HepG2 (cell line): ENCODE measurements at regions not wholly inside any gene's neighbourhood (a gene's known extent, or its start where the extent isn't known, plus 50 kb on each side); places are given as distances from the start of the nearest gene placed in this dataset.

Experiments
- ATAC-seq: fragments of 200-7000 bp; cut with Tn5 transposase; 3 replicates; pipeline ENCODE4 v1.9.1; 2020; ENCODE audit warnings: mild to moderate bottlenecking, moderate library complexity
- BruUV-seq: library from RNA; stranded (reverse); fragments of 400-500 nt; replicated peaks from 2 replicates; lab custom pipeline; 2021; lab: Mats Ljungman, UMichigan
- CTCF ChIA-PET: fragments of 300-600 bp; formaldehyde crosslinking; extraction: SDS; loops from one replicate; lab custom pipeline; 2021; ENCODE audit warnings: low total read pairs, inconsistent platforms, low intra/inter-chr PET ratio; lab: Yijun Ruan, JAX
- POLR2A ChIA-PET: fragments of 350-600 bp; sonication (Branson Sonifier 250); formaldehyde crosslinking; loops from one replicate; lab custom pipeline; 2020; ENCODE audit warnings: antibody characterized with exemption, inconsistent platforms; lab: Yijun Ruan, JAX
- DNase-seq: peaks from one replicate; pipeline ENCODE4 v3.0.0-alpha.2; 2015; ENCODE audit warnings: low spot score
- FAIRE-seq: peaks from 3 replicates; lab custom pipeline; 2011; peaks lifted over from hg19 to GRCh38; lab: Jason Lieb, UNC
- H2AFZ ChIP-seq: one replicate; pipeline ENCODE4 v1.6.1; 2011; ENCODE audit warnings: low read length, inconsistent platforms
- H3K27ac ChIP-seq: fragments of 300-600 bp; 3 replicates; pipeline ENCODE4 v1.8.0; 2011; ENCODE audit warnings: mixed run types, mild to moderate bottlenecking, mixed read lengths, low read length, inconsistent platforms; ENCODE audit not compliant: insufficient read depth; ENCODE audit errors: extremely low read length
- H3K27me3 ChIP-seq, 2 experiments: fragments of 200-600 bp in 1 of 2; 2 replicates in 1 of 2; 3 replicates in 1 of 2; pipeline versions ENCODE4 v1.6.0 to v1.8.0; 2011; ENCODE audit warnings: low read length in 2 of 2, mild to moderate bottlenecking in 2 of 2, moderate library complexity in 2 of 2, inconsistent platforms in 1 of 2; ENCODE audit not compliant: insufficient read depth in 2 of 2, control insufficient read depth in 1 of 2
- H3K36me3 ChIP-seq, 2 experiments: fragments of 200-600 bp in 1 of 2; replicated peaks in 1 of 2; 2 replicates in 1 of 2; 3 replicates in 1 of 2; pipeline versions ENCODE4 v1.5.1 to v1.8.0; 2011; ENCODE audit warnings: low read length in 2 of 2, inconsistent platforms in 1 of 2; ENCODE audit not compliant: insufficient read depth in 2 of 2, control insufficient read depth in 1 of 2
- H3K4me1 ChIP-seq: 2 replicates; pipeline ENCODE4 v1.5.1; 2012; ENCODE audit warnings: low read length, inconsistent platforms; ENCODE audit not compliant: insufficient read depth
- H3K4me2 ChIP-seq: 2 replicates; pipeline ENCODE4 v1.6.0; 2011; ENCODE audit warnings: low read depth, low read length, inconsistent platforms
- H3K4me3 ChIP-seq, 3 experiments: fragments of 200-600 bp in 1 of 3; sonication (generic), shearing (Covaris generic) in 1 of 3; replicated peaks in 1 of 3; 2 replicates each; pipeline ENCODE4 v1.5.1; 2011 to 2016; ENCODE audit warnings: low read length in 3 of 3, inconsistent platforms in 2 of 3, low read depth in 2 of 3, mild to moderate bottlenecking in 2 of 3, control low read depth in 1 of 3, mixed read lengths in 1 of 3; ENCODE audit not compliant: insufficient read depth in 1 of 3
- H3K79me2 ChIP-seq: one replicate; pipeline ENCODE4 v1.6.1; 2011; ENCODE audit warnings: low read length, inconsistent platforms; ENCODE audit not compliant: insufficient read depth
- H3K9ac ChIP-seq: 2 replicates; pipeline ENCODE4 v1.6.0; 2011; ENCODE audit warnings: mild to moderate bottlenecking, low read depth, low read length, inconsistent platforms; ENCODE audit not compliant: insufficient read depth
- H3K9me3 ChIP-seq: 2 replicates; pipeline ENCODE4 v1.5.1; 2012; ENCODE audit warnings: mild to moderate bottlenecking, low read length
- H4K20me1 ChIP-seq: 2 replicates; pipeline ENCODE4 v1.6.0; 2011; ENCODE audit warnings: inconsistent platforms, mild to moderate bottlenecking, low read length, moderate library complexity; ENCODE audit not compliant: insufficient read depth
- ARNT ChIP-seq: fragments of 450-650 bp; IDR thresholded peaks from 2 replicates; pipeline ENCODE4 v1.6.1; 2017
- CENPX ChIP-seq: sonication (generic); formaldehyde crosslinking; IDR thresholded peaks from 2 replicates; pipeline ENCODE4 v1.9.0; 2021; ENCODE audit warnings: mild to moderate bottlenecking, missing genetic modification reagents, moderate library complexity
- HDAC2 ChIP-seq: sonication (generic); formaldehyde crosslinking; IDR thresholded peaks from 2 replicates; pipeline ENCODE4 v1.4.0; 2020; ENCODE audit warnings: missing genetic modification reagents
- HNRNPUL1 ChIP-seq: fragments of 200-400 bp; formaldehyde crosslinking; IDR thresholded peaks from 2 replicates; pipeline ENCODE4 v1.6.1; 2017; ENCODE audit warnings: low read depth, mild to moderate bottlenecking, low read length, moderate library complexity
- JARID2 ChIP-seq: sonication (generic); formaldehyde crosslinking; IDR thresholded peaks from 2 replicates; pipeline ENCODE4 v1.8.1; 2023; ENCODE audit warnings: missing genetic modification reagents, inconsistent platforms; ENCODE audit not compliant: insufficient replicate concordance
- MBD4 ChIP-seq: IDR thresholded peaks from 2 replicates; pipeline ENCODE4 v1.6.1; 2012; ENCODE audit warnings: low read length, inconsistent platforms, borderline replicate concordance
- MXI1 ChIP-seq: IDR thresholded peaks from 3 replicates; pipeline ENCODE4 v1.6.1; 2012; ENCODE audit warnings: low read depth, low read length, inconsistent platforms, borderline replicate concordance
- NFE2L2 ChIP-seq: fragments of 150-350 bp; IDR thresholded peaks from 2 replicates; pipeline ENCODE4 v1.6.1; 2014; ENCODE audit warnings: low read length
- RXRA ChIP-seq: sonication (generic); formaldehyde crosslinking; IDR thresholded peaks from 2 replicates; pipeline ENCODE4 v1.5.1; 2020; ENCODE audit warnings: missing genetic modification reagents
- TRIM24 ChIP-seq: sonication (generic); formaldehyde crosslinking; IDR thresholded peaks from 2 replicates; pipeline ENCODE4 v1.8.0; 2022; ENCODE audit warnings: mild to moderate bottlenecking, missing genetic modification reagents
- ZFAT ChIP-seq: sonication (generic); formaldehyde crosslinking; conservative IDR thresholded peaks from 2 replicates; pipeline ENCODE4 v1.8.1; 2023; ENCODE audit warnings: missing genetic modification reagents, inconsistent platforms
- ZFX ChIP-seq: sonication (generic); formaldehyde crosslinking; IDR thresholded peaks from 2 replicates; pipeline ENCODE4 v1.4.0; 2020; ENCODE audit warnings: mild to moderate bottlenecking, low read depth, missing genetic modification reagents, moderate library complexity
- ZNF17 ChIP-seq: sonication (generic); formaldehyde crosslinking; IDR thresholded peaks from 2 replicates; pipeline ENCODE4 v1.5.0; 2020; ENCODE audit warnings: mild to moderate bottlenecking, missing genetic modification reagents
- ZNF30 ChIP-seq: sonication (generic); formaldehyde crosslinking; IDR thresholded peaks from 2 replicates; pipeline ENCODE4 v1.5.0; 2020; ENCODE audit warnings: mild to moderate bottlenecking, missing genetic modification reagents
- ZNF335 ChIP-seq: sonication (generic); formaldehyde crosslinking; IDR thresholded peaks from 2 replicates; pipeline ENCODE4 v1.4.0; 2020; ENCODE audit warnings: missing genetic modification reagents
- ZNF570 ChIP-seq: sonication (generic); formaldehyde crosslinking; IDR thresholded peaks from 2 replicates; pipeline ENCODE4 v1.4.0; 2020; ENCODE audit warnings: mild to moderate bottlenecking, missing genetic modification reagents, borderline replicate concordance
- ZNF776 ChIP-seq: sonication (generic); formaldehyde crosslinking; IDR thresholded peaks from 2 replicates; pipeline ENCODE4 v1.4.0; 2020; ENCODE audit warnings: mild to moderate bottlenecking, missing genetic modification reagents
- ZNF792 ChIP-seq: IDR thresholded peaks from 2 replicates; pipeline ENCODE4 v1.6.1; 2016
- WGBS: methylation state at CpG from one replicate; pipeline ENCODE4 v1.1.6; 2017; ENCODE audit warnings: low lambda C conversion rate; 5-methylcytosine and 5-hydroxymethylcytosine counted together
- in situ Hi-C: cut with HindIII; loops from 2 replicates; pipeline ENCODE4 v1.10.0; 2017; ENCODE audit warnings: low pct_unique_long_range_greater_than_20kb; ENCODE audit not compliant: extremely low pct_ligation_motif_present
- intact Hi-C: fragments of 100-400 bp; cut with micrococcal nuclease; formaldehyde crosslinking; loops from one replicate; pipeline ENCODE4 v1.10.0; 2022; ENCODE audit not compliant: unreplicated experiment
- TF ChIP-seq, protein P1 (sequence below): sonication (generic); formaldehyde crosslinking; IDR thresholded peaks from 2 replicates; pipeline ENCODE4 v1.4.0; 2020; ENCODE audit warnings: mild to moderate bottlenecking, low read depth, missing genetic modification reagents

DNA sequence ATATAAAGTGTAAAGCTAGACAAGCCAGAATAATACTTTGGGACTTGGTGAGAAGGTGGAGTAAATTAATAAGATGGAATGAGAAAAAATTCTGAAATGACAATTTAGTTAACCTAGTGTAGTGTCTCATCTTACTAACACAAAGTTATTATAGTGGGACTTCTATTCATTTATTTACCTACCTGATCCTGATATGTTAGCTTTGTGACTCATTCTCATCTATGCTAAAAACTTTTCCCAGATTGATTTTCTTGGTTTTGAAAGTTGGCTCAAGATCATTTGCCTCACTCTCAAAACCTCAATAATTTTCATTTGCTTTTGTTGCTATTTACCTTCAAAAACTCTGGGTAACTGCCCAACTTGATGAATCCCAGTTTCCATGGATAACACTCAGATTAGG, 698.6 kb downstream of the SH3BGRL start:
- CTCF ChIA-PET, result no interaction called here
- DNase-seq (no peak), FAIRE-seq (no peak), ATAC-seq (no peak)
- Histone ChIP-seq H4K20me1 (no peaks in the 10 kb centered on the region), H3K9me3 (peaks cover 5% of the 10 kb centered on the region; the same call in 1 of the 2 replicates), H3K27me3 (no peaks in the 10 kb centered on the region), H3K4me3 (no peak overlapping the region), H3K4me2 (no peak overlapping the region), H3K27ac (no peak overlapping the region), H3K36me3 (no peaks in the 10 kb centered on the region), H2AFZ (no peak overlapping the region), H3K79me2 (no peaks in the 10 kb centered on the region), H3K4me1 (no peaks in the 10 kb centered on the region), H3K9ac (no peak overlapping the region)
- intact Hi-C loops (no loop called here), in situ Hi-C loops (no loop called here)
- no peak for TF ChIP-seq ZNF17 (CRISPR knock-in tag)
- TF ChIP-seq ZNF30 (CRISPR knock-in tag), result no peak
- no peak for TF ChIP-seq ZNF570
- TF ChIP-seq JARID2 (CRISPR knock-in tag), result no peak
- no peak for TF ChIP-seq RXRA (CRISPR knock-in tag)
- no peak for TF ChIP-seq ZNF335
- TF ChIP-seq CENPX (CRISPR knock-in tag), result no peak
- POLR2A ChIA-PET, result no interaction called here
- BruUV-seq, result no TSS peak

DNA sequence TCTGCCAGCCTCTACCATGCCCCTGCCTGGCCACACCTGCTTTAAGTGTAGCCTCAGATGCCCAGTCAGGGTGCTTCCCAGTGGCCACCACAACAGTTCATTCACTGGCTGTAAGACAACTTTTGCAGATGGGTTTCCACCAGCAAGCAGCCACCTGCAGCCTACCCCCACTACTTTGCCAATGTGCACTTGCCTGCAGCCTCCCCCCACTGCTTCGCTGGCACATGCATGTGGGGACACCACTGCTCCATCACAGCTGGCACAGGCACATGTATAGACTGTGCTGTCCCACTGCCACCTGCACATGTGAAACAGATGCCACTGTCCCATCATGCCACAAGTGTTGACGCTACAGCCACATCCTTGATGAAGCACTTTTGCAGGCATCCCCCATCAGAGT, 723.9 kb downstream of the SH3BGRL start:
- ChIA-PET CTCF (no interaction called here), POLR2A (no interaction called here)
- no peak overlapping the region for H3K4me3 ChIP-seq
- no peak overlapping the region for H3K27ac ChIP-seq
- no peak for DNase-seq
- peaks cover 36% of the 10 kb centered on the region; the same call in 1 of the 2 replicates for H3K9me3 ChIP-seq
- H3K9ac ChIP-seq, result no peak overlapping the region
- no peaks in the 10 kb centered on the region for H4K20me1 ChIP-seq
- no peaks in the 10 kb centered on the region for H3K4me1 ChIP-seq
- intact Hi-C loops, result no loop called here
- H3K27me3 ChIP-seq, result no peaks in the 10 kb centered on the region
- H3K36me3 ChIP-seq, result no peaks in the 10 kb centered on the region
- no TSS peak for BruUV-seq
- no peak overlapping the region for H2AFZ ChIP-seq
- in situ Hi-C loops, result no loop called here
- FAIRE-seq, result no peak
- H3K79me2 ChIP-seq, result no peaks in the 10 kb centered on the region
- no peak for ATAC-seq
- no peak overlapping the region for H3K4me2 ChIP-seq
- TF ChIP-seq MBD4 (no peak), HDAC2 (CRISPR knock-in tag) (no peak), NFE2L2 (no peak), ZNF570 (no peak), ZFAT (CRISPR knock-in tag) (no peak), MXI1 (no peak), HNRNPUL1 (no peak), TRIM24 (no peak), ZNF792 (CRISPR knock-in tag) (no peak), ARNT (no peak), ZNF776 (no peak), ZFX (CRISPR knock-in tag) (no peak)
- TF ChIP-seq, protein P1, sequence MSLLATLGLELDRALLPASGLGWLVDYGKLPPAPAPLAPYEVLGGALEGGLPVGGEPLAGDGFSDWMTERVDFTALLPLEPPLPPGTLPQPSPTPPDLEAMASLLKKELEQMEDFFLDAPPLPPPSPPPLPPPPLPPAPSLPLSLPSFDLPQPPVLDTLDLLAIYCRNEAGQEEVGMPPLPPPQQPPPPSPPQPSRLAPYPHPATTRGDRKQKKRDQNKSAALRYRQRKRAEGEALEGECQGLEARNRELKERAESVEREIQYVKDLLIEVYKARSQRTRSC (CRISPR knock-in tag), result no peak
- no CpG with 5 or more reads among the region's 2 CpGs for WGBS
